HG03108 (cell line): ENCODE measurements at regions not wholly inside any gene's neighbourhood (a gene's known extent, or its start where the extent isn't known, plus 50 kb on each side); places are given as distances from the start of the nearest gene placed in this dataset.

Experiments
- ATAC-seq: cut with Tn5 transposase; IDR thresholded peaks from one replicate; pipeline ENCODE4 v1.9.1; 2021; ENCODE audit warnings: moderate library complexity; ENCODE audit not compliant: unreplicated experiment

- ATAC-seq = no peak
These were observed 168.7 kb upstream of the ITGB1 start for GRCh38 chr10:33126742-33127141.

GRCh38 chr10:33125522-33126517 is 167.8 kb upstream of the ITGB1 start:
- ATAC-seq = no peak

- no peak for ATAC-seq
These were observed 167.1 kb upstream of the ITGB1 start for GRCh38 chr10:33125111-33125510.

GRCh38 chr10:33123680-33124079 is 165.7 kb upstream of the ITGB1 start:
- no peak for ATAC-seq

DNA sequence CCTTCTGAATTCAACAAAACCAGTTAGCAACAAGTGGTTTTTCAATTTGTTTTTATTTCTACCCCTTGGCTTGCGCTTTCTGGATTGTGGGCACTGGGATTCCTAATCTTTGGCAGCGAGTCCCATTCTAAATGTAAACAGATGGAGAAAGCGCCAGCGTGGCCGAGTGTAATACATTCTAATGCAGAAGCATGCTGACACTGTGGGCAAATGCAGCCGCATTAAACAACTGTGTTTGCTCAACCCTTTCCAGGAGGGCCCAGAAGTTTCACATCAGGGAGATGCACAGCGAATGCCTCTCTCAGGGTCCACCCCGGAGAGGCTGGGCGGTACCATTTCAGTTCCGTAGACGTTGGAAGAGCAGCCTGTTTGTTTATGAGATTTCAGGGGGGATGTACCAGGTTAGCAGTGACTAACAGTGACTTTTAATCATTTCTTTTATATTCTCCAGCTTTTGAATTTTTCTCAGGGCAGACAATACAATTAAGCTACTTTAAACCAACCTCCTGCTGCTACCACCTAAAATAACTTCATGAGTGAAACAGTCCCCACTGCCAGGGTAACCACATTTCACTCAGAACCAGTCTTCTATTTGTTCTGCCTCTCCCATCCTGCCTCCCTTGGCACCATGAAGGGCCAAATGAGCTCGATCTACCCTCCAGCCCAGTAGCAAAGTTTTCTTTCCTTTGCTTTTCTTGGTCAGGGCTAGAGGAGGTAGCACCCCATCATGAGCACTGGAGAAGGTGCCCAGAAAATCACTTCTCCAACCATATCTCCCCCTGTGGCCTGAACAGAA is 164.2 kb upstream of the ITGB1 start:
- no peak for ATAC-seq

DNA sequence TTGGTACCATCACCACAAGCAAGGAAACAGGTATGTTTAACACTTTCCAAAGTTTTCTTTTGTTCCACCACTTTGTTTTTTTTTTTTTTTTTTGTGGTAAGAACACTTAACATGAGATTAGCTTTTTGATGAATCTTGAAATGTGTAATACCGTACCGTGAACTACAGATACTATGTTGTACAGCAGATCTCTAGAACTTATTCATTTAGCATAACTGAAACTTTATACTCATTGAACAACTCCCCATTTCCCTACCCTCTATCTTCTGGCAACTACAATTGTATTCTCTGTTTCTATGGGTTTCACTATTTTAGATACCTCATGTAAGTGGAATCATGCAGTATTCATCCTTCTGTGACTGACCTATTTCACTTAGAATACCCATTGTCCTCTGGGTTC is 162.7 kb upstream of the ITGB1 start:
- ATAC-seq = no peak

GRCh38 chr10:33120275-33120674 is 162.2 kb upstream of the ITGB1 start:
- no peak for ATAC-seq

DNA sequence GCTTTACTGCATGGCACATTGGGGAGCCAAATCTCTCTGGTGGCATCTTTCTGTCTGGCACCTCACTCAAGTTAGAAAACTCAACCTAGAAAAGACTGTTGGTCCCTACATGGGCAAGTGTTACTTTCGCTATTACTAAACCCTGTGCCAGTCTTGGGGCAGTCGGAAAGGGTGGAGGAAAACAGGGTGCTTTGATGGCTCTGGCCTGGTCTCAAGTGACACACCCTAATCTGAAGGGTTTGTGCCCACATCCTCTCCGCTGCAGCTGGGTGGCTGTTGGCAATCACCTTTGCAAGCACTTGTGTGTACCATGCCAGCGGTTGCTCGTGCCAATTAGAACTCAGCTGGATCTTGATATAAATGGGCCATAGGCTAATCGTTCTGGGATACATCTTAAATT is 159.8 kb upstream of the ITGB1 start:
- no peak for ATAC-seq

- no peak for ATAC-seq
These were observed 159.2 kb upstream of the ITGB1 start for GRCh38 chr10:33117230-33117629.

DNA sequence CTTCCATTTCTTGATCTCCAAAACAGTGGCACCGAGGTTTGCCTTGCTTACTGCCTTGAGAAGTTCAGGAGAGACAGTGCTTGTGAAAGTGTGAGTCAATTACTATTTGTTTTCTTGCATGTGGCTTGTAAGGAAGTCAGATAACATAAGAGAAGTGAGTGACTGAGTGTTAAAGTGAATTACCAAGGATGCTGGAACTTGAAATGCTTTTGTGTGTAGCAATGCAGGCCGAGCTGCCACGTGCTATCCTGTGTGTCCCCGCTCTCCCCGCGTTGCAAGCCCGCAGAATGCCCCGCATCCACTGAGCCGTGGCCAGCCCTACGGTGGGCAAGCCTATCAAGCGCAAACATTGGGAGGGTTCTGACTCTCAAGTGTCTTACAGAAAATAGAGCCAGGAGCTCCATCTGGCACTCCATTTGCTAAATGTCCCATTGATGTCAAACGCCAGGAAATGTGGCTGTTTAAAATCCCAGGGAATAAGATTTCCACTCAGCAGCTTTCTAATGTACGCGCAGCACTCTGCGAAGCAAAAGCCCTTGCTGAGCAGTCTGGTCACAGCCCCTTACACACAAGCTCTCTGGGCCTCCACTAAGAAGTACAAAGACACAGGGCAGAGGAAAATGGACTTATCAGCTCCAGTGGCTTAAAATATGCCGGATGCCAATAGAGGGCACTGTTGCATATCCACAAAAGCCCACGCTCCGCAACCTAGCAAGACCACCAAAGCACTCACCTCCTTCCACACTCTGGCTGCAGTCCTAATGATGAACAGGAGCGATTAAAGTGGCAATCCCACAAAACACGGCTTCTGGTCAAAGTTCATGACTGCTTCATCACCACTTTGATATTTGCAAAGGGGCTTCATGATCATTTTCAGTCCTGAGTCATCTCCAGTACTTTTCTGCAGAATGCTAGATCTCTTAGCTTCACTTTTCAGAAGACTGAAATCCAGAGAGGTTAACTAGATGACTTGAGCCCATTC is 158.0 kb upstream of the ITGB1 start:
- no peak for ATAC-seq

- ATAC-seq = no peak
These were observed 156.5 kb upstream of the ITGB1 start for GRCh38 chr10:33114451-33114952.

DNA sequence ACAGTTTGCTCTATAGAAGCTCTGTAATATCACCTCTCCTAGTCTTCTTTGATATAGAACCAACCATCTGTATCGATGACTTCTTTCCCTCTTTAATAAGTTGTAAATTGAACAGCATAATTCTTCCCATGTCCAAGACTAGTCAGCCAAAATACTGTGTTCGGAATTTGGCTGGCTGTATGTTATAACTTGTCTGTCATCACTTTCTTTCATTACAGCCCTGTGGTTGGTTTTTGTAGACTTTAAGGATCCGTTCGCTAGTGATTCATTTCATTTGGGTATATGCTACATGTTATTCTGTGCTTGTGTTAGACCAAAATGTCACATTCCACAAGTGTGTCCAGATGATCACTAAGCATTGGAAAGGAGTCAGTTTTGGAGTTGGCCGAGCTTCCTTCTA is 155.4 kb upstream of the ITGB1 start:
- no peak for ATAC-seq

- ATAC-seq = no peak
These were observed 154.9 kb upstream of the ITGB1 start for GRCh38 chr10:33112831-33113455.

DNA sequence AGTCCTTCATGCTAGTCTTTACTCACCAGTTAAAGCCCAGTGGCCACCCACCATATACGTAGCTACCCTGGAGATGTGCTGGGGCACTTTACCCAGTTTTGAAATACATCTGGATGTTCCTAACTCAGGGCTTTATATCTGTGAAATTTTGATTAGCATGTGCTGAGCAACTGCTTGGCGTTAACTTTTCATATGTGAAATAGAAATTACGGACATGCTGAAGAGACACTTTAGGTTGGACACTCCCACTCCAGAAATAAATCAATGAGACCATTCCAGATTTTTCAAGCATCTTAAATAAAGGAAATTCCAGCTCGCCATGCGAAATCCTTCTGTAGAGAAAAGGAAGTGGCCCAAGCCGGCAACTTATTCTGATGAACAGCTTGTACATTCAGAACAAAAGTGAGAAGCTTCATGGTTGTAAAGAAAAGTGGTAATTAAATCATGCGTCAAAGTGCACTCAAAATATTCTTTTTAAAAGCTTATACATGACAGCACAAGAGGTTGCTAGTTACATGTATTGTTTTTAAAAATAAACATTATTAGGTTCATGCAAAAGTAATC is 153.5 kb upstream of the ITGB1 start:
- ATAC-seq = no peak

GRCh38 chr10:33109788-33110469 is 151.9 kb upstream of the ITGB1 start:
- ATAC-seq = no peak

DNA sequence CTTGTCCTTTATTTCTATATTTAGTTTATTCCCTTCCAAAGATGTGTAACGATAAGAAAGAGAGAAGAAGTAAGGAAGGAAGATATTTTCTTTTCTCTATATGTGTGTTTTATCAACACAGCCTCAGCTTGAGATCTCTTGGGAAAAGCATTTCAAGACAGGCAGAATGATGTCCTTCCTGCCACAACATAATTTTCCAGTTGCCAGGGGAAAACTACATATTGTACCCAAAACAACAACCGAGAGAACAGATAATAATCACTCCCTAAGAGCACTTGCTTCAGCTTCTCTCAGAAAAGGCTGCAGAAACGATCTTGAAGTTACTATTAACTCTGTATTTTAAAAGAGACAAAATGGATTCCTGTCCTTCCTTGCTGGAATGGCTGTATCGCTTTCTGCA is 151.4 kb upstream of the ITGB1 start:
- ATAC-seq = no peak

DNA sequence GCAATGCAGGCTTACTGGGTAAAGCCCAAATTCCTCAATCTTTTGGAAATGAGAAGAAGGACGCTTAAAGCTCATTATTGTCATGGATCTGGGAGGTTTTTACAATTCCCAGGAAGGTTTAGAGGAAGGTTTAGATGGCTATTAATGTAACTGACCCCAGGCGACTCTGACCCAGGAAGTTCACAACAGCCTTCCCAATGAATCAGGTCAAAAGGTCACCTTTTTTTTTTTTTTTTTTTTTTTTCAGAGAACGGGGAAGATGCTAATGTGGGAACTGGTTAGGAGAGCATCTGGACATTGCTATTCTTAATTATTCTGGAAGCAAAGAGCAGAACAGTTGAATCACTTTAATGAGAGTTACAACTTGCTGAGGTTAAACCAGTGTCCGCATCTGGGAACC is 149.9 kb upstream of the ITGB1 start:
- no peak for ATAC-seq

DNA sequence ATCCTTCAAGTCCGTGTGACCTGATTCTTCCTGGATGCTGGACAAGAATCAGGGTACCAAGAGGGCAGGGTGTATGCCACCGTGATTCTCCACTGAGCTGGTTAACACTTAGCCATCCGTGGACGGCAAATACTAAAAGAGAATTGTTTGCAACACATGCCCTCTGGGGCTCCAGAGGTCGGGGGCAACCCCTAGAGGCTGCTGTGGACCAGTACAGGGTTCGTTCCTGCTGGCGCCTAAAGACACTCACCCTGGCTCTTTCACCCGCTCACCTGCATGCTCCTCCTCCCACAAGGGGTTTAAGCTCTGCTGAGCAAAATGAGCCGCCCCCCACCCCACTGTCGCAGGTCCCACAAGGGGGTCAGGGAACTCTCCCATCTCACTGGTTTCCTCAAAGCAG is 148.7 kb upstream of the ITGB1 start:
- no peak for ATAC-seq

DNA sequence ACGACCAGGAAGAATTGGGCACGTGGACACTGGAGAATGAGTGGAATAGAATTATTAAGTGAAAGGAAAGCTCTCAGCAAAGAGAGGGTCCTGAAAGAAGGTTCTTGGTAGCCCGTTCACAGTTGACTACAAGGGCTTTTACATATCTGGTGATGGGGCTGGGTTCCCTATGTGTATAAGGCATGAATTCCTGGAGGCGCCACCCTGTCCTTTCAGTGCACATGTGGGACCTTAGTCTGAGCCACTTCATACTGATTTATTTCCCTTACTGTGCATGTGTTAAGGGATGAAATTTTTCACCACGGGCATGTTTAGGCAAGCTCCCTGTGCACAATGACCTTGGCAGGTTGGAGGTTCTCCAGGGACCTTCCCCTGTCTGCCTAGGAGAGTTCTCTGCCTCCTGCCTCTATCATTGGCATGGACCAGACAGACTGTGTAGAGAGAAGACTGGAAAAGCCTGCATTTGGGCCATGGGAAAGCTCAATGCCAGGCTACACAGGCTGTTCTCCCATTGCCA is 145.9 kb upstream of the ITGB1 start:
- ATAC-seq = no peak
